ENCODE measurements at regions not wholly inside any gene's neighbourhood (a gene's known extent, or its start where the extent isn't known, plus 50 kb on each side); places are given as distances from the start of the nearest gene placed in this dataset.

- TF ChIP-seq TAF15 (IDR thresholded peaks at IDR 0.05; ENCODE audit: low read depth, low read length) (no peak), POLR2AphosphoS2 (IDR thresholded peaks at IDR 0.05; ENCODE audit: low read length) (no peak), POLR2AphosphoS5 (IDR thresholded peaks at IDR 0.05; ENCODE audit: control insufficient read depth, insufficient read depth, low read depth, low read length) (no peak), SMAD3 (CRISPR knock-in tag; conservative IDR thresholded peaks at IDR 0.05) (no peak), CTCF (IDR thresholded peaks at IDR 0.05 in 2 of 3, conservative IDR thresholded peaks at IDR 0.05 in 1 of 3; ENCODE audit: insufficient read depth in 2 of 3, low read depth in 1 of 3, low read length in 3 of 3) (no peak), MYC (IDR thresholded peaks at IDR 0.05; ENCODE audit: low read depth, low read length) (no peak), MYC (CRISPR knock-in tag; IDR thresholded peaks at IDR 0.05; ENCODE audit: borderline replicate concordance, low read depth) (no peak), BDP1 (IDR thresholded peaks at IDR 0.05; ENCODE audit: insufficient read depth, insufficient read length) (no peak)
These were observed 72.5 kb upstream of the TAF11L2 start for GRCh38 chr5:17425385-17426070.

Measured in K562 (cell line).